ENCODE measurements at regions not wholly inside any gene's neighbourhood (a gene's known extent, or its start where the extent isn't known, plus 50 kb on each side); places are given as distances from the start of the nearest gene placed in this dataset.
A peak's percentile ranks its signal among the peaks of the same experiment; 100 is the strongest.

- Histone ChIP-seq H3K4me3 (ENCODE audit: low read depth, low read length) (no peak overlapping the region), H3K27me3 (no peaks in the 10 kb centered on the region), H3K9me3 (no peaks in the 10 kb centered on the region; the same call in 1 of the 2 replicates), H3K4me1 (peaks cover 32% of the 10 kb centered on the region), H3K36me3 (no peaks in the 10 kb centered on the region; the same call in none of the 2 replicates)
- TF ChIP-seq CTCF (IDR thresholded peaks at IDR 0.05; ENCODE audit: low read depth, low read length): no peak
- DNase-seq: no peak
These were observed 274.6 kb downstream of the EIPR1 start for GRCh38 chr2:3102922-3103569.

- no peak for DNase-seq
- Histone ChIP-seq H3K4me1 (peaks cover 37% of the 10 kb centered on the region), H3K4me3 (ENCODE audit: low read depth, low read length) (no peak overlapping the region), H3K9me3 (no peaks in the 10 kb centered on the region; the same call in 1 of the 2 replicates), H3K27me3 (no peaks in the 10 kb centered on the region), H3K36me3 (no peaks in the 10 kb centered on the region; the same call in none of the 2 replicates)
- no peak for TF ChIP-seq CTCF (IDR thresholded peaks at IDR 0.05; ENCODE audit: low read depth, low read length)
These were observed 275.3 kb downstream of the EIPR1 start for GRCh38 chr2:3102081-3102921.

DNA sequence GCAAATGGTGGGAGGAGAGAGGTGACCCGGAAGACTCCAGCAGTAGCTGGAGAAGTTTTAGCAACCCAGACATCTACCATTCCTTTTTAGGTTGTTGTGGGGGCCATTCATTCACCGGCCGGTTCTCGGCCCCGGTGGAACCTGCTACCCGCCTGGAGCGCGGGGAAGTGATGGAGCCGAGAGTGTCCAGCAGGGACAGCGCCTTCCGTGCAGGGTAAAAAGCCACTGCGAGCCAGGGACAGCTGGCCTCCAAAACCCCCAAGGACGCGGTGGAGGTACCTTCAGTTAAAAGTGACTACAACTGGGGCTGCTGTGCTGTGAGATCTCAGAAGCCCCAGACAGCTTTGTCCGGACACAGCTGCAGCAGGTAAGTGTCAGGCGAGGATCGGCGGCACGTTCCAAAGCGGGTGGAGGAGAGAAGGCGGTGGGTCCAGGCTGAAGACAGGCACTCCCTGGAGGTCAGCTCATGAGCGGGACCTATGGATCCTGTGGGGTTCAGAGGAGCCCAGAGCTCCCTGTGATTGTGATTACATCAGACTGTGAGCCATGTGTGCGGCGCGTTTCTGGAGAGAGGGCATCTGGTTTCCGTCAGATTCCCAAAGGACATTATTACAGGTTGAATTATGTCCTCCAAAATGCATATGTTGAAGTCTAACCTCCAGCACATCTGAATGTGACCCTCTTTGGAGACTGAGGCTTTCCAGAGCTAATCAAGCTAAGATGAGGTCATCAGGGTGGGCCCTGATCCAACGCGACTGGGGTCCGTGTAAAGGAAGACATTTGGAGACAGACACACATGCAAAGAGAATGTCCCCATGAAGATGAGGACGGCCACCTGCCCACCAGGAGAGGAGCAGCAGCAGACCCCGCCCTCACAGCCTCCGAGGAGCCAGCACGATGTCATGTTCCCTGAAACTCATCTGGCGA is 276.3 kb downstream of the EIPR1 start:
- DNase-seq: peak; percentile 92
- Histone ChIP-seq H3K4me3 (ENCODE audit: low read depth, low read length) (peak overlapping the region; percentile 57), H3K27me3 (no peaks in the 10 kb centered on the region), H3K4me1 (peaks cover 40% of the 10 kb centered on the region), H3K36me3 (no peaks in the 10 kb centered on the region; the same call in none of the 2 replicates), H3K9me3 (no peaks in the 10 kb centered on the region; the same call in 1 of the 2 replicates)
- peak; percentile 14; the same call in 1 of the 2 replicates for TF ChIP-seq CTCF (IDR thresholded peaks at IDR 0.05; ENCODE audit: low read depth, low read length)

DNA sequence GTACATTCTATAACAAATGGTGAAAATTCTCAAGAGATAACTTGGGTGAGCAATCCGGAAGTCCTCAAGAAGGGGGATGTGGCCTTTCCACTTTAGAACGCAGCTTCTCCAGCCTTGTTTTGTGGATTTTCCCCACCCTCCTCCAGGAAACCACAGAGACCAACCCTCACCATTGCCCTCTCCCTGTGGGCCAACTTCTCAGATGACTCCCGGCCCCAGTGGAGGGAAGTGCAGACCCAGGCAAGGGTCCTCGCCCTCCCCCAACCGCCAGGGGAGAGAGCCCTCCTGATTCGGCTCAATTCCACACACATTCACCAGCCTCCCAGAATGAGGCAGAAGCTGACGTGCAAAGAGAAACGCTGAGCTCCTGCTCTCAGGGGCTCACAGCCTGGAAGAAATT is 277.2 kb downstream of the EIPR1 start:
- Histone ChIP-seq H3K36me3 (no peaks in the 10 kb centered on the region; the same call in none of the 2 replicates), H3K4me3 (ENCODE audit: low read depth, low read length) (peak overlapping the region; percentile 57), H3K9me3 (no peaks in the 10 kb centered on the region; the same call in 1 of the 2 replicates), H3K27me3 (no peaks in the 10 kb centered on the region), H3K4me1 (peaks cover 40% of the 10 kb centered on the region)
- DNase-seq: no peak
- TF ChIP-seq CTCF (IDR thresholded peaks at IDR 0.05; ENCODE audit: low read depth, low read length): no peak

DNA sequence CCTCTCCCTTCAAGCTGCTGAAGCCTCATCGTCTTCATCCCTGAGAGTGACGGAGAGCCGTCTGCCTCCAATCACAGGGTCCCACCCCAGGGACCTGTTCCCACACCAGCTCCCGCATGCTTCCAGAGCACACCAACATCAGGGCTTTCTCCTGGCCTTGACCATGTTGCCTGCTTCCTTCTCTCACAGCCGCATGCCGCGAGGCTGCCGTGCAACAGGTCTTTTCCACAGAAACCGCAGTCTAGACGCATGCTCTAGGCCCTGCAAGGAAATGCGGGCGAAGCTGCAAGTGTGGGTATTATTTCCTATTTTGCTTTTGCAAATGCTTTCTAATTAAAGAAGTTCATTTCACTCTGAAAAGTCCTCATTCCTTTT is 277.8 kb downstream of the EIPR1 start:
- no peak for TF ChIP-seq CTCF (IDR thresholded peaks at IDR 0.05; ENCODE audit: low read depth, low read length)
- Histone ChIP-seq H3K36me3 (no peaks in the 10 kb centered on the region; the same call in none of the 2 replicates), H3K9me3 (no peaks in the 10 kb centered on the region; the same call in 1 of the 2 replicates), H3K27me3 (no peaks in the 10 kb centered on the region), H3K4me1 (peaks cover 39% of the 10 kb centered on the region), H3K4me3 (ENCODE audit: low read depth, low read length) (no peak overlapping the region)
- no peak for DNase-seq

All from BE2C (cell line).